HS-27A (cell line): ENCODE measurements at regions not wholly inside any gene's neighbourhood (a gene's known extent, or its start where the extent isn't known, plus 50 kb on each side); places are given as distances from the start of the nearest gene placed in this dataset.
"Not testable (repeated sequence)": the region's sequence is repeated elsewhere in the genome, so short reads cannot be mapped to it uniquely, and the experiment has no call there.

Experiments used
- DNase-seq: peaks from one replicate; pipeline ENCODE4 v3.0.0-alpha.2; 2012; ENCODE audit warnings: low read depth, missing footprints

DNA sequence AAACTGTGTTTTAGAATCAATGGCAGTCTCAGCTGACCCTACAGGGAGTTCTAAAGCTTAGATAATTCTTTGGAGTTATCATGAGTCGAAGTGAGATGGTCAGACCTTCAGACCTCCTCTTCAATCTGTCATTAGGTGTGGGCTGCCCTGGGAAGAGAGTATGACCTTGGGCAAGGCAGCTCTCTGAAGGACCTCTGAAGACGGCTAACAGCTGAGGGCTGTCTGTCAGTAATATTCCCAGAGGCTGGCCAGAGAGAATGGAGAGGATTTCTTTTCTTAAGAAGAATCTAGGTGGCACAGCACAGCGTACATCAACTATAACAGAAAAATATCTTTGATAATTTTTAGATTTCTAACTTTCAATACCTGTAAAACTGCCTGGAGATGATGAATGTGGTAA lies 379.4 kb downstream of the ZNF674 start:
- DNase-seq: no peak

GRCh38 chrX:46165411-46165810 lies 379.8 kb downstream of the ZNF674 start:
- DNase-seq: peak; percentile 48

DNA sequence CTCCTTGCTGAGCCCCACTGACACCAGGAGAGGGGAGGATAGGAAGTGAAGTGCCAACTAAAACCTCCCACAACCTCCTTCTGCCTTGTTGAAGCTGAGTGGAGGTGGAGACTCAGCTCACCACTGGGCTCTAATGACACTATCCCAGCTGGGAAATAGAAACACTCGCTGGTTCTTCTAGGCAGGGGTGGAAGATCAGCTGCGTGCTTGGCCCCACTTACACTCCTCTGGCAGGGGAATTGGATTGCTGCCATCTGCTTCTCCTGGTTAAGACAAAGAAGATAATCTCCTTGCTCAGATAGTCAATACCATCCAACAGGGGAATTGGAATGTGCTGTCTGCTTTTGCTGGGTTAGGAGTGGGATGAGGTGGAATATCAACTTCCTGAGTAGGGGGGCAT lies 392.5 kb downstream of the ZNF674 start:
- no peak for DNase-seq

DNA sequence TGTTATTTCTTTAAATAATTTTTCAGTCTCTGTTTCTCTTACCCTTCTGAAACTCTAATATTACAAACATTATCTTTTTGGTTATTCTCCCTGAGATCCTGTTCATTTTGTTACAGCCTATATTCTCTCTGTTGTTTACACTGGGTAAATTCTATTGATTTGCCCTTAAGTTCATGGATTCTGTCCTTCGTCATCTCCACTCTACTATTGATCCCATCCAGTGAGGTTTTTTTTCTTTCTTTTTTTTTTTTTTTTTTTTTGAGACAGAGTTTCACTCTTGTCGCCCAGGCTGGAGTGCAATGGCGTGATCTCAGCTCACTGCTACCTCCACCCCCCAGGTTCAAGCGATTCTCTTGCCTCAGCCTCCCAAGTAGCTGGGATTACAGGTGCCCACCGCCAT lies 393.9 kb downstream of the ZNF674 start:
- not testable (repeated sequence) for DNase-seq

DNA sequence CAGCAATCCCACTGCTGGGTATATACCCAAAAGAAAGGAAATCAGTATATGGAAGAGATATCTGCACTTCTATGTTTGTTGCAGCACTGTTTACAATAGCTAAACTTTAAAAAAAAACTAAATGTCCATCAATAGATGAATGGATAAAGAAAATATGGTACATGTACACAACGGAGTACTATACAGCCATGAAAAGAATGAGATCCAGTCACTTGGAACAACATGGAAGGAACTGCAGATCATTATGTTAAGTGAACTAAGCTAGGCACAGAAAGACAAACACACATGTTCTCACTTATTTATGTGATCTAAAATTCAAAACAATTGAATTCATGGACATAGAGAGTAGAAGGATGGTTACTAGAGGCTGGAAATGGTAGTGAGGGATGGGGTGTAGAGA lies 400.7 kb downstream of the ZNF674 start:
- no peak for DNase-seq

DNA sequence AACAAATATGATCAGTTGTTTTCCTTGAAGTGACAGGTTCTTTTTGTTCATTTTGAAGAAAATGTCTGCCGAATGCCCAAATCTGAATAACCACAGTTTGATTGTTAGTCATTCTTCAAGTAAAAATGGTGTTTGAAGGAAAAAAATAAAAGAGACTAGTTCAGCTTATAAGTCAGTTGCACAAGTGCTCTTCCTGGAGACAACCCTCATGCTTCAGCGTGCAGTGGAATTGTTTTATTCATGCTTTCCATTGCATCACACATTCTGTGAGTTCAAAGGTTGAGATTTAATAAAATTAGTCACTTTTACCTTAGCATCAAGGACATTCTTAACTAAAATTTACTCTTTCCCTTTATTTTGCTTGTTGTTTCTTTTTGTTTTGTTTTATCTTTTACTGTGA lies 404.9 kb downstream of the ZNF674 start:
- DNase-seq: no peak

- DNase-seq: no peak
These were observed 415.0 kb downstream of the ZNF674 start for GRCh38 chrX:46130247-46130646.

GRCh38 chrX:46125111-46125510 lies 420.1 kb downstream of the ZNF674 start:
- DNase-seq: no peak

GRCh38 chrX:46117234-46117633 lies 428.0 kb downstream of the ZNF674 start:
- no peak for DNase-seq

DNA sequence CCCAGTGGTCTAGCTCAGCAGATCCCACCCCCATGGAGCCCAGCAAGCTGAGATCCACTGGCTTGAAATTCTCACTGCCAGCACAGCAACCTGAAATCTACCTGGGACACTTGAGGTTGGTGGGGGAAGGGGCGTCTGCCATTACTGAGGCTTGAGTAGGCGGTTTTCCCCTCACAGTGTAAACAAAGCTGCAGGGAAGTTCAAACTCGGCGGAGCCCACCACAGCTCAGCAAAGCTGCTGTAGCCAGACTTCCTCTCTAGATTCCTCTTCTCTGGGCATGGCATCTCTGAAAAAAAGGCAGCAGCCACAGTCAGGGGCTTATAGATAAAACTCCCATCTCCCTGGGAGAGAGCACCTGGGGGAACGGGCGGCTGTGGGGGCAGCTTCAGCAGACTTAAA lies 457.9 kb downstream of the ZNF674 start:
- not testable (repeated sequence) for DNase-seq

DNA sequence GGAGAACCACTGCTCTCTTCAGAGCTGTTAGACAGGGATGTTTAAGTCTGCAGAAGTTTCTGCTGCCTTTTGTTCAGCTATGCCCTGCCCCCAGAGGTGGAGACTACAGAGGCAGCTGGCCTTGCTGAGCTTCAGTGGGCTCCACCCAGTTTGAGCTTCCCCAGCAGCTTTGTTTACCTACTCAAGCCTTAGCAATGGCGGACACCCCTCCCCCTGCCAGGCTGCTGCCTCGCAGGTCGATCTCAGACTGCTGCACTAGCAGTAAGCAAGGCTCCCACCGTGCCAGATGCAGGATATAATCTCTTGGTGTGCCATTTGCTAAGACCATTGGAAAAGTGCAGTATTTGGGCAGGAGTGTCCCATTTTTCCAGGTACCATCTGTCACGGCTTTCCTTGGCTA lies 465.1 kb downstream of the ZNF674 start:
- DNase-seq: not testable (repeated sequence)

DNA sequence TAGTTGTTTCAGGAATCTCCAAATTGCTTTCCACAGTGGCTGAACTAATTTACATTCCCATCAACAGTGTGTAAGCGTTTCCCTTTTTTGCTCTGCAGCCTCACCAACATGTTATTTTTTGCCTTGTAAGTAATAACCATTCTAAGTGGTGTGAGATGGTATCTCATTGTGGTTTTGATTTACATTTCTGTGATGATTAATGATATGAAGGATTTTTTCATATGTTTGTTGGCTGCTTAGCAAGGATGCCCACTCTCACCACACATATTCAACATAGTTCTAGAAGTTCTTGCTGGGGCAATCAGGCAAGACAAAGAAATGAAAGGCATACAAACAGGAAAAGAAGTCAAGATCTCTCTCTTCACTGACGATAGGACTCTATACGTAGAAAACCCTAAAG lies 472.4 kb downstream of the ZNF674 start:
- no peak for DNase-seq

DNA sequence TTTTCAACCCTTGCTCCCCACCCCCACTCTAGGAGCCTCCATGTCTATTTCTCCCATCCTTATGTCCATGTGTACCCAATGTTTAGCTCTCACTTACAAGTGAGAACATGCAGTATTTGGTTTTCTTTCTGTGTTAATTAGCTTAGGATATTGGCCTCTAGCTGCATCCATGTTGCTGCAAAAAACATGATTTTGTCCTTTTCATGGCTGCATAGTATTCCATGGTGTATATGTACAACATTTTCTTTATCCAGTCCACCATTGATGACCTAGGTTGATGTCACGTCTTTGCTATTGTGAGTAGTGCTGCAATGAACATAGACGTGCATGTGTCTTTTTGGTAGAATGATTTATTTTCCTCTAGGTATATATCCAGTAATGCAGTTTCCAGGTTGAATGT lies 472.8 kb downstream of the ZNF674 start:
- DNase-seq: no peak

DNA sequence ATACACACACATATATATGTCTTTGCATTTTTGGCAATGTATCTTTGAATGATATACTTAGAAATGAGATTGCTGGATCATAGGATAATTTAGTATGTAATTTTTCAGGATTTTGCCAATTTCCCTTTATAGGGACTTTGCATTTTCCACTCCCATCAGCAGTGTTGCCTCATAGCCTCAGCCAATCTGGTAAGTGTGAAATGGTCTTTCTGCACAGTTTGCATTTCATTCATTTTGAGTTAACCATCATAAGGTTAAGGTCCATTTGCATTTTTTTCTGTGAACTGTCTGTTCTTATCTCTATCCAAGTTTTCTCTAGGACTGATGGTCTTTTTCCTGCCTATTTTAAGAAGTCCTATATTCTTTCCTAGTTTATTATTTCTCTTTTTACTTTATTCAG lies 474.8 kb downstream of the ZNF674 start:
- no peak for DNase-seq

DNA sequence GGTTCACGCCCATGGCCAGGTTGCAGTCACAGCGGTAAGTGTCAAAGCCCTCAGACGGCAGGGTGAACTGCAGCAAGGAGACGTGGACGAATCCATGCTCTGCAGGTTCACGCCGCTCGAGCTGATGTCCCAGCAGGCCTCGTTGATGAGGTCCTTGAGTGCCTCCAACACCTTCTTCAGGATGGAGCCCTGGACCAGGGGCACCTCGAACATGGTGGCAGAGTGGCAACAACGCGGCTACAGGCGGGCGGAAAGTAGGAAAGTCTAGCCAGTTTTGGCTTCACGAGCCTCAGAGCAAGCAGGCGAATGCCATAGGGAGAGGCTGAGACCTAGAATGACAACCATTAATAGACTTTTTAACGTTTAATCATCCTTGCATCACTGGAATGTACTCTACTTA lies 485.9 kb downstream of the ZNF674 start:
- DNase-seq: no peak

- no peak for DNase-seq
These were observed 500.7 kb downstream of the ZNF674 start for GRCh38 chrX:46044486-46044885.

- no peak for DNase-seq
These were observed 505.2 kb downstream of the ZNF674 start for GRCh38 chrX:46040001-46040400.

- DNase-seq: no peak
These were observed 505.7 kb downstream of the ZNF674 start for GRCh38 chrX:46039526-46039925.

DNA sequence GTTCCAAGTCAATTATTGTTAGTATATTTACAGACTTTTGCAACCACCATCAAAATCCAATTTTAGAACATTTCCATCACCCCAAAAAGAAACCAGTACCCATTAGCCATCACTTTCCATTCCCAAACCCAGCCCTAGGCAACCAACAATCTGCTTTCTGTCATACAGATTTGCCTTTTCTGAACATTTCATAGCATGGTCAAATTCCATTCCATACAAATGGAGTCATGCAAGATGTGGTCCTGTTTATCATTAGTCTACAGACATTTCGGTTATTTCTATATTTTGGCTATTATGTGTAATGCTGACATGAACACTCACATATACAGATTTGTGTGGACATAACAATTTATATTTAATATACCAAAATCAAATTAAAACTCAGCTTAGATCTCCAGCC lies 508.7 kb downstream of the ZNF674 start:
- no peak for DNase-seq

DNA sequence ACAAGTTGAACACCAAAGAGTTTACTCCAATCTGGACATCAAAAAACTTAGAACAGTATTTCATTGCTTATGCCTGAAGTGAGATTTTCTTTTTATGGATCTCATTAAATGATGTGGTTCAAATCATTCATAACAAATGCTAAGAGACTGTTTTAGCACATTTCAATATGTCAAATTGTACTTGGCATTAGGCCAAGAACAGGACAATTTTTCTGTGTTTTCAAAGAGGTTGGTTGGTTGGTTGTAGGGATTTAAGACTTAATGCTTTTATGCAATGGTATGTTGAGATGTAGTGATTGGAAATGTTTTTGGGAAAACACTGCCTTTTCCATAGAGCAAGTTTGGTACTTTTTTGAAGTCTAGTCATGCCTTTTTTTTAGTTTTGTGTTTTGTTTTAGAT lies 510.4 kb downstream of the ZNF674 start:
- DNase-seq: no peak

- DNase-seq: no peak
These were observed 515.4 kb downstream of the ZNF674 start for GRCh38 chrX:46029777-46030176.

DNA sequence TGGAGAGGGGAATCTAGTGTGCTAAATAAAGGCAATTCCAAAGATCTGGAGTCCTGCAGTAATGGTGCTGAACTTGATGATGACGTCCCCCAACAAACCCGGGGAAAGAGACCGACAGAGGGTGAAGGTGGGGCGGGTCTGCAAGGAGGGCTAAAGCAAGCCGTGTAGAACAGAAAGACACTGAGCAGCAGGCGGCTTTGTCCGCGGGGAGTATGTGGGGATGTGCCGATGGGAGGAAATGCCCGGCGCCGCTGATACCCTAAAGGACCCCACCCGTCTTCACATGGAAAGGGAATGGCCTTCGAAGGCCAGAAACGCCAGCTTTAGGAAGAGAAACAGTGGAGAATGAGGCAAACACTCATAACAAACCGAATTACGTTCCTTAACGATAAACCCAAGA lies 528.9 kb downstream of the ZNF674 start:
- DNase-seq: no peak

DNA sequence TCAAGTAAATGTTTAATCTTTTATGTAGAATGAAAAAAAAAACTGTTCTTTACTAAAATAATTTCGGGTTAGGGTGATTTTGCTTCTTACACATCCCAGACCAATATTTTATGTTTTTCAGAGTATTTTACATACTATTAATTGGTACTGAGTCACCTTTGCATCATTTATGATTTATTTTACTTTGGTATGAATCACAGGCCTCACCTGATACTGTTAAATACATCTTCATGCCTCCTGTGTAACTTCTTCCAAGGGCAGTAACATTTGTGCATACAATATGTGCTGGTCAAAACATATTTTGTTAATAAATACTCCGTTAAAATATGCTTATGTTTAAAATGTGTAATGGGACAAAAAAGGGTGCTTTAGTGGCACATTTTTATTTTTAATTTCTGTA lies 529.6 kb downstream of the ZNF674 start:
- DNase-seq: no peak

- DNase-seq: no peak
These were observed 552.7 kb downstream of the ZNF674 start for GRCh38 chrX:45992402-45993123.

GRCh38 chrX:45986971-45987370 lies 558.2 kb downstream of the ZNF674 start:
- DNase-seq: no peak
